Loucy (cell line): ENCODE measurements at regions not wholly inside any gene's neighbourhood (a gene's known extent, or its start where the extent isn't known, plus 50 kb on each side); places are given as distances from the start of the nearest gene placed in this dataset.

Experiments
- EZH2phosphoT487 ChIP-seq: fragments of 200-600 bp; IDR thresholded peaks from 2 replicates; pipeline ENCODE4 v1.6.1; 2018; ENCODE audit warnings: antibody characterized with exemption, mild to moderate bottlenecking, moderate library complexity, borderline replicate concordance
- TF ChIP-seq, protein P1 (sequence below): fragments of 200-600 bp; sonication (generic); conservative IDR thresholded peaks from 2 replicates; pipeline ENCODE4 v1.5.1; 2014; ENCODE audit warnings: mild to moderate bottlenecking, antibody characterized with exemption, low read length

DNA sequence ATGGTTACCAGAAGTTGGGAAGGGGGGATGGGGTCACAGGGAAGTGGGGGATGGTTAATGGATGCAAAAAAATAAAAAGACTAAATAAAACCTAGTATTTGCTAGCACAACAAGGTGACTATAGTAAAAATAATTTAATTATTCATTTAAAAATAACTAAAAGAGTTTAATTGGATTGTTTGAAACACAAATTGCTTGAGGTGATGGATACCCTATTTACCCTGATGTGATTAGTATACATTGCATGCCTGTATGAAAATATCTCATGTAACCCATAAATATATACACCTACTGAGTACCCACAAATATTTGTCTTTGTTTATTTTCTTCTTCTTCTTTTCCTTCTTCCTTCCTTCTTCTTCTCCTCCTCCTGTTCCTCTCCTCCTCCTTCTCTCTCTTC, 57.8 kb upstream of the MACF1 start:
- TF ChIP-seq, protein P1, sequence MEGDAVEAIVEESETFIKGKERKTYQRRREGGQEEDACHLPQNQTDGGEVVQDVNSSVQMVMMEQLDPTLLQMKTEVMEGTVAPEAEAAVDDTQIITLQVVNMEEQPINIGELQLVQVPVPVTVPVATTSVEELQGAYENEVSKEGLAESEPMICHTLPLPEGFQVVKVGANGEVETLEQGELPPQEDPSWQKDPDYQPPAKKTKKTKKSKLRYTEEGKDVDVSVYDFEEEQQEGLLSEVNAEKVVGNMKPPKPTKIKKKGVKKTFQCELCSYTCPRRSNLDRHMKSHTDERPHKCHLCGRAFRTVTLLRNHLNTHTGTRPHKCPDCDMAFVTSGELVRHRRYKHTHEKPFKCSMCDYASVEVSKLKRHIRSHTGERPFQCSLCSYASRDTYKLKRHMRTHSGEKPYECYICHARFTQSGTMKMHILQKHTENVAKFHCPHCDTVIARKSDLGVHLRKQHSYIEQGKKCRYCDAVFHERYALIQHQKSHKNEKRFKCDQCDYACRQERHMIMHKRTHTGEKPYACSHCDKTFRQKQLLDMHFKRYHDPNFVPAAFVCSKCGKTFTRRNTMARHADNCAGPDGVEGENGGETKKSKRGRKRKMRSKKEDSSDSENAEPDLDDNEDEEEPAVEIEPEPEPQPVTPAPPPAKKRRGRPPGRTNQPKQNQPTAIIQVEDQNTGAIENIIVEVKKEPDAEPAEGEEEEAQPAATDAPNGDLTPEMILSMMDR, result no peak
- no peak for TF ChIP-seq EZH2phosphoT487
